ENCODE measurements at regions not wholly inside any gene's neighbourhood (a gene's known extent, or its start where the extent isn't known, plus 50 kb on each side); places are given as distances from the start of the nearest gene placed in this dataset.
"Not testable (repeated sequence)": the region's sequence is repeated elsewhere in the genome, so short reads cannot be mapped to it uniquely, and the experiment has no call there.

DNA sequence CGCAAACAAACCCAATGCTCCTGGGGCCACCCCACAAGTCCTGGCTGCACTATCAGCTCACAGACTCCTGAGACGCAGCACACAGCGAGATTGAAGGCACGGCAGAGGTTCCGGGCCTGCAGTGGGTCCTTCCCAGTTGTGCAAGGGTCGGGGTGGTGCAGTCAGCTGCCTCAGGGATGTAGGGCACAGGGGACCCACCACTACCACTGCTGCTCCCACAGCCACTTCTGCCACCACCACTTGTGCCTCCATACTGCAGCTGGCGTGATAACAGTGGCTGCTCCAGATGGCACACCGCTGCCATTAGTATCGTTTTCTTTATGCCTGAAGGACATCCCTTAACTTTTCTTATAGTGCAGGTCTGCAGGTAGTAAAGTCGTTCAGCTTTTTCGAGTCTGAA lies 443.8 kb downstream of the SPATA31A1 start:
- not testable (repeated sequence) for TF ChIP-seq REST (IDR thresholded peaks at IDR 0.05; ENCODE audit: insufficient read depth in 1 of 2, low read depth in 2 of 2, low read length in 1 of 2); CTCF (IDR thresholded peaks at IDR 0.05); POLR2AphosphoS5 (IDR thresholded peaks at IDR 0.05; ENCODE audit: low read depth, low read length); TCF7L2 (IDR thresholded peaks at IDR 0.05; ENCODE audit: low read depth, low read length)
